ENCODE measurements at regions not wholly inside any gene's neighbourhood (a gene's known extent, or its start where the extent isn't known, plus 50 kb on each side); places are given as distances from the start of the nearest gene placed in this dataset.

GRCh38 chr20:41952166-41952565 lies 334.0 kb upstream of the CHD6 start:
- no peak for DNase-seq (ENCODE audit: low read depth in 2 of 3, low spot score in 2 of 3)

GRCh38 chr20:41951615-41952014 lies 333.4 kb upstream of the CHD6 start:
- DNase-seq (ENCODE audit: low read depth in 2 of 3, low spot score in 2 of 3) = no peak

GRCh38 chr20:41939659-41940058 lies 321.5 kb upstream of the CHD6 start:
- DNase-seq (ENCODE audit: low read depth in 2 of 3, low spot score in 2 of 3) = no peak

- DNase-seq (ENCODE audit: low read depth in 2 of 3, low spot score in 2 of 3) = no peak
These were observed 320.2 kb upstream of the CHD6 start for GRCh38 chr20:41938353-41938752.

- no peak for DNase-seq (ENCODE audit: low read depth in 2 of 3, low spot score in 2 of 3)
These were observed 317.1 kb upstream of the CHD6 start for GRCh38 chr20:41935259-41935791.

- DNase-seq (ENCODE audit: low read depth in 2 of 3, low spot score in 2 of 3) = no peak
These were observed 314.3 kb upstream of the CHD6 start for GRCh38 chr20:41932431-41932830.

GRCh38 chr20:41927655-41928054 lies 309.5 kb upstream of the CHD6 start:
- DNase-seq (ENCODE audit: low read depth in 2 of 3, low spot score in 2 of 3) = no peak

- DNase-seq (ENCODE audit: low read depth in 2 of 3, low spot score in 2 of 3) = no peak
These were observed 309.0 kb upstream of the CHD6 start for GRCh38 chr20:41927189-41927588.

- DNase-seq (ENCODE audit: low read depth in 2 of 3, low spot score in 2 of 3) = no peak
These were observed 307.3 kb upstream of the CHD6 start for GRCh38 chr20:41925476-41925875.

- DNase-seq (ENCODE audit: low read depth in 2 of 3, low spot score in 2 of 3) = no peak
These were observed 305.4 kb upstream of the CHD6 start for GRCh38 chr20:41923624-41924023.

- DNase-seq (ENCODE audit: low read depth in 2 of 3, low spot score in 2 of 3) = no peak
These were observed 295.0 kb upstream of the CHD6 start for GRCh38 chr20:41913146-41913545.

- no peak for DNase-seq (ENCODE audit: low read depth in 2 of 3, low spot score in 2 of 3)
These were observed 292.4 kb upstream of the CHD6 start for GRCh38 chr20:41910558-41910957.

- no peak for DNase-seq (ENCODE audit: low read depth in 2 of 3, low spot score in 2 of 3)
These were observed 287.0 kb upstream of the CHD6 start for GRCh38 chr20:41905199-41905598.

GRCh38 chr20:41903586-41903985 lies 285.4 kb upstream of the CHD6 start:
- no peak for DNase-seq (ENCODE audit: low read depth in 2 of 3, low spot score in 2 of 3)

- DNase-seq (ENCODE audit: low read depth in 2 of 3, low spot score in 2 of 3) = no peak
These were observed 284.2 kb upstream of the CHD6 start for GRCh38 chr20:41902346-41902745.

- no peak for DNase-seq (ENCODE audit: low read depth in 2 of 3, low spot score in 2 of 3)
These were observed 282.1 kb upstream of the CHD6 start for GRCh38 chr20:41900201-41900691.

GRCh38 chr20:41897708-41898107 lies 279.5 kb upstream of the CHD6 start:
- no peak for DNase-seq (ENCODE audit: low read depth in 2 of 3, low spot score in 2 of 3)

- no peak for DNase-seq (ENCODE audit: low read depth in 2 of 3, low spot score in 2 of 3)
These were observed 277.3 kb upstream of the CHD6 start for GRCh38 chr20:41895241-41896032.

GRCh38 chr20:41894255-41894963 lies 276.2 kb upstream of the CHD6 start:
- DNase-seq (ENCODE audit: low read depth in 2 of 3, low spot score in 2 of 3) = no peak

GRCh38 chr20:41892031-41892430 lies 273.9 kb upstream of the CHD6 start:
- DNase-seq (ENCODE audit: low read depth in 2 of 3, low spot score in 2 of 3) = no peak

GRCh38 chr20:41889844-41890224 lies 271.7 kb upstream of the CHD6 start:
- no peak for DNase-seq (ENCODE audit: low read depth in 2 of 3, low spot score in 2 of 3)

- DNase-seq (ENCODE audit: low read depth in 2 of 3, low spot score in 2 of 3) = no peak
These were observed 271.1 kb upstream of the CHD6 start for GRCh38 chr20:41889126-41889843.
